Calu3 (cell line): ENCODE measurements at regions not wholly inside any gene's neighbourhood (a gene's known extent, or its start where the extent isn't known, plus 50 kb on each side); places are given as distances from the start of the nearest gene placed in this dataset.

Experiments
- BruUV-seq: library from RNA; stranded (reverse); fragments of 400-500 nt; replicated peaks from 2 replicates; lab custom pipeline; 2021; lab: Mats Ljungman, UMichigan
- CTCF ChIA-PET: fragments of 300-600 bp; sonication (Branson Sonifier 250); formaldehyde crosslinking; loops from one replicate; lab custom pipeline; 2022; ENCODE audit warnings: antibody characterized with exemption; lab: Charles Lee
- DNase-seq: peaks from one replicate; pipeline ENCODE4 v3.0.0; 2022
- H3K27ac Mint-ChIP-seq: one replicate; pipeline ENCODE4 v1.8.0; 2022; ENCODE audit warnings: mixed read lengths; ENCODE audit not compliant: unreplicated experiment
- H3K27me3 Mint-ChIP-seq: one replicate; pipeline ENCODE4 v1.8.0; 2022; ENCODE audit warnings: mixed read lengths; ENCODE audit not compliant: unreplicated experiment
- H3K36me3 Mint-ChIP-seq: one replicate; pipeline ENCODE4 v1.8.0; 2022; ENCODE audit warnings: mild to moderate bottlenecking, moderate library complexity, mixed read lengths; ENCODE audit not compliant: insufficient read depth, unreplicated experiment
- H3K4me1 Mint-ChIP-seq: one replicate; pipeline ENCODE4 v1.8.0; 2022; ENCODE audit warnings: mild to moderate bottlenecking, low read depth, mixed read lengths; ENCODE audit not compliant: unreplicated experiment
- H3K4me3 Mint-ChIP-seq: one replicate; pipeline ENCODE4 v1.8.0; 2022; ENCODE audit warnings: mild to moderate bottlenecking, low read depth, moderate library complexity, mixed read lengths; ENCODE audit not compliant: unreplicated experiment
- H3K9me3 Mint-ChIP-seq: one replicate; pipeline ENCODE4 v1.8.0; 2022; ENCODE audit warnings: low read depth, mixed read lengths; ENCODE audit not compliant: unreplicated experiment
- intact Hi-C: fragments of 100-400 bp; cut with micrococcal nuclease; formaldehyde crosslinking; loops from one replicate; pipeline ENCODE4 v1.10.0; 2022; ENCODE audit not compliant: unreplicated experiment
- TF ChIP-seq, protein P1 (sequence below): fragments of 200-600 bp; IDR thresholded peaks from one replicate; pipeline ENCODE4 v1.8.0; 2022; ENCODE audit warnings: antibody characterized with exemption; ENCODE audit not compliant: unreplicated experiment

DNA sequence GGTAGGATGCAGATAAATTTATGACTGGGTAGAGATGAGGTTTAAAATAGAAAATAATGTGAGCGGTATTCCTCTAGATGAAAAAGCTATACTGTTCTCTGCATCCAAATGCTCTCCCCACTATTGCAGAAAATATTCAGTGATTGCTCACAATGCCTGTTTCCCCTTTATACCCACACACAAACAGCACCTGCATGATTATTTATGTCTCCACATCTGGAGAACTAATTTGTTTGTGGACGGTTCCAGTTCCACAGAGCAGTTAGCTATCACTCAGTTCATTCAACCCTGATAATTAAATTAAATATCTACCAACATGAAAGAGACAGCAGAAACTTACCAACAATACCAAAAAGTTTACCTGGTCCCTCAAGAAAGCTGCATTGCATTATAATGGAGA, 800.0 kb downstream of the CDH11 start:
- TF ChIP-seq, protein P1, sequence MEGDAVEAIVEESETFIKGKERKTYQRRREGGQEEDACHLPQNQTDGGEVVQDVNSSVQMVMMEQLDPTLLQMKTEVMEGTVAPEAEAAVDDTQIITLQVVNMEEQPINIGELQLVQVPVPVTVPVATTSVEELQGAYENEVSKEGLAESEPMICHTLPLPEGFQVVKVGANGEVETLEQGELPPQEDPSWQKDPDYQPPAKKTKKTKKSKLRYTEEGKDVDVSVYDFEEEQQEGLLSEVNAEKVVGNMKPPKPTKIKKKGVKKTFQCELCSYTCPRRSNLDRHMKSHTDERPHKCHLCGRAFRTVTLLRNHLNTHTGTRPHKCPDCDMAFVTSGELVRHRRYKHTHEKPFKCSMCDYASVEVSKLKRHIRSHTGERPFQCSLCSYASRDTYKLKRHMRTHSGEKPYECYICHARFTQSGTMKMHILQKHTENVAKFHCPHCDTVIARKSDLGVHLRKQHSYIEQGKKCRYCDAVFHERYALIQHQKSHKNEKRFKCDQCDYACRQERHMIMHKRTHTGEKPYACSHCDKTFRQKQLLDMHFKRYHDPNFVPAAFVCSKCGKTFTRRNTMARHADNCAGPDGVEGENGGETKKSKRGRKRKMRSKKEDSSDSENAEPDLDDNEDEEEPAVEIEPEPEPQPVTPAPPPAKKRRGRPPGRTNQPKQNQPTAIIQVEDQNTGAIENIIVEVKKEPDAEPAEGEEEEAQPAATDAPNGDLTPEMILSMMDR, result no peak
- H3K36me3 Mint-ChIP-seq, result no peaks in the 10 kb centered on the region
- CTCF ChIA-PET, result no interaction called here
- intact Hi-C loops, result no loop called here
- H3K27me3 Mint-ChIP-seq, result no peaks in the 10 kb centered on the region
- DNase-seq, result no peak
- peaks cover 16% of the 10 kb centered on the region for H3K9me3 Mint-ChIP-seq
- H3K4me1 Mint-ChIP-seq, result no peaks in the 10 kb centered on the region
- no peak overlapping the region for H3K27ac Mint-ChIP-seq
- BruUV-seq, result no TSS peak
- no peak overlapping the region for H3K4me3 Mint-ChIP-seq

DNA sequence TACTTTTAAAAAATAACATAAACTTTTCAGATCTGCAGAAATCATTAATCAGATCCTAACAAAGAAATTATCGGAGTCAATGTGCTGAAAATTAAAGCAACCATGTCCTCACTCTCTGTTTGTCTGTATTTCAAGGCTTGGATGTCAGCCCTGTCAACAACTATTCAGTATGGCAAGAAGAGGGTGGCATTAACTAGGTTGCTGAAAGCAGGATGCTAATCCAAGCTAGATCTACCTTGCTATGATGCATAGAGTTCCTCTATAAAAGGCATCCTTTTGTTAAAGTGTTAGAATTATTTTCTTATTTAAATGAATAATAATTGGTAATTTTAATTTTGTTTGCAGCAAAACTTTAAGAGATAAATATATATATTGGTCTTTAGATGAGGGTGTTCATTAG, 800.8 kb downstream of the CDH11 start:
- no peaks in the 10 kb centered on the region for H3K36me3 Mint-ChIP-seq
- H3K9me3 Mint-ChIP-seq, result peaks cover 15% of the 10 kb centered on the region
- BruUV-seq, result no TSS peak
- CTCF ChIA-PET, result no interaction called here
- intact Hi-C loops, result no loop called here
- DNase-seq, result no peak
- TF ChIP-seq, protein P1, result no peak
- no peak overlapping the region for H3K27ac Mint-ChIP-seq
- H3K4me1 Mint-ChIP-seq, result no peaks in the 10 kb centered on the region
- no peaks in the 10 kb centered on the region for H3K27me3 Mint-ChIP-seq
- no peak overlapping the region for H3K4me3 Mint-ChIP-seq

DNA sequence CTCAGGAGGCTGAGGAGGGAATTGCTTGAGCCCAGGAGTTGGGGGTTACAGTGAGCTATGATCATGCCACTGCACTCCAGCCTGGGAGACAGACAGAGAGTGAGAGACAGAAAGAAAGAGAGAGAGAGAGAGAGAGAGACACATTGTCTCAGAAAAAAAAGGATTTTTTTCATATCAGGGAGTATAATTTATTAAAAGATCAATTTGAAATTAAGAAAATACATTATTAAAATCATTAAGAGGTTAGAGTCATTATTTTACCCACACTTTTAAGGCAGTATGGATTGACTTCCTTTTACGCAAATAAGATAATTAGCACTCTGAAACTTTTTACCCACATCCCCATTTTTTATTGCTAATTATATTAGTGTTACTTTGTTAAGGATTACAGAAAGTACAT, 804.3 kb downstream of the CDH11 start:
- Mint-ChIP-seq H3K4me3 (no peak overlapping the region), H3K27me3 (no peaks in the 10 kb centered on the region), H3K4me1 (no peaks in the 10 kb centered on the region), H3K27ac (no peak overlapping the region), H3K9me3 (peaks cover 22% of the 10 kb centered on the region), H3K36me3 (no peaks in the 10 kb centered on the region)
- DNase-seq, result no peak
- CTCF ChIA-PET, result no interaction called here
- TF ChIP-seq, protein P1, result no peak
- intact Hi-C loops, result no loop called here
- no TSS peak for BruUV-seq

DNA sequence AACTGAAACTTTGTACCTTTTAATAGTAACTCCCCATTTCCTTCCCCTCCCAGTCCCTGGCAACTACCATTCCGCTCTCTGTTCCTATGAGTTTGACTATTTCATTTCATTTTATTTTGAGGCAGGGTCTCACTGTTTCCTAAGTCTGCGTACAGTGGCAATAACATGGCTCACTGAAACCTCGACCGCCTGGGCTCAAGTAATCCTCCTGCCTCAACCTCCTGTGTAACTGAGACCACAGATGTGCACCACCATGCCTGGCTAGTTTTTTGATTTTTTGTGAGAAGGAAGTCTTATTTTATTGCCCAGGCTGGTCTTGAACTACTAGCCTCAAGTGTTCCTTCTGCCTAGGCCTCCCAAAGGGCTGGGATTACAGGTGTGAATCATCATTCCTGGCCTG, 808.1 kb downstream of the CDH11 start:
- Mint-ChIP-seq H3K4me1 (no peaks in the 10 kb centered on the region), H3K4me3 (no peak overlapping the region), H3K27me3 (no peaks in the 10 kb centered on the region), H3K9me3 (peaks cover 24% of the 10 kb centered on the region), H3K36me3 (no peaks in the 10 kb centered on the region), H3K27ac (no peak overlapping the region)
- CTCF ChIA-PET, result interaction anchor here (0.6 kb wide), 2 partner anchors 8 to 28 kb away, joined by 3 to 5 read pairs; no protein-coding TSS in a partner anchor
- intact Hi-C loops, result no loop called here
- DNase-seq, result no peak
- BruUV-seq, result no TSS peak
- TF ChIP-seq, protein P1, result no peak
